H1 (cell line): ENCODE measurements at regions not wholly inside any gene's neighbourhood (a gene's known extent, or its start where the extent isn't known, plus 50 kb on each side); places are given as distances from the start of the nearest gene placed in this dataset.

Source experiments
- CTCF ChIA-PET: fragments of 300-600 bp; sonication (Branson Sonifier 250); formaldehyde crosslinking; loops from one replicate; lab custom pipeline; 2021; ENCODE audit not compliant: partially characterized antibody; lab: Charles Lee
- POLR2A ChIA-PET: fragments of 300-600 bp; sonication (Branson Sonifier 250); formaldehyde crosslinking; loops from one replicate; lab custom pipeline; 2021; ENCODE audit warnings: inconsistent platforms; ENCODE audit not compliant: partially characterized antibody; lab: Charles Lee
- DNase-seq, 2 experiments: peaks; one replicate each; pipeline versions ENCODE4 v3.0.0 to v3.0.0-alpha.2; 2010 to 2022; ENCODE audit warnings: low spot score in 2 of 2, low read depth in 1 of 2, mixed read lengths in 1 of 2
- FAIRE-seq: peaks from 2 replicates; lab custom pipeline; 2011; peaks lifted over from hg19 to GRCh38; lab: Jason Lieb, UNC
- H2AFZ ChIP-seq: 2 replicates; pipeline ENCODE4 v1.8.1; 2012; ENCODE audit warnings: low read length, inconsistent platforms
- H2AK5ac ChIP-seq: 2 replicates; pipeline ENCODE4 v1.6.1; 2013; ENCODE audit warnings: low read depth, low read length
- H2BK120ac ChIP-seq: replicated peaks from 2 replicates; pipeline ENCODE3; 2013; ENCODE audit warnings: low read depth, low read length, inconsistent platforms
- H2BK12ac ChIP-seq: 2 replicates; pipeline ENCODE4 v1.6.1; 2013; ENCODE audit warnings: low read depth, low read length
- H2BK15ac ChIP-seq: 2 replicates; pipeline ENCODE4 v1.6.1; 2013; ENCODE audit warnings: low read length
- H2BK20ac ChIP-seq: 2 replicates; pipeline ENCODE4 v1.6.1; 2013; ENCODE audit warnings: low read length
- H2BK5ac ChIP-seq: 2 replicates; pipeline ENCODE4 v1.6.1; 2013; ENCODE audit warnings: low read depth, low read length
- H3K14ac ChIP-seq: 2 replicates; pipeline ENCODE4 v1.6.1; 2013; ENCODE audit warnings: inconsistent platforms; ENCODE audit not compliant: insufficient read length
- H3K18ac ChIP-seq: 2 replicates; pipeline ENCODE4 v1.6.1; 2013; ENCODE audit warnings: low read length; ENCODE audit errors: extremely low read depth
- H3K23ac ChIP-seq: 2 replicates; pipeline ENCODE4 v1.6.1; 2013; ENCODE audit warnings: inconsistent platforms; ENCODE audit not compliant: insufficient read length
- H3K23me2 ChIP-seq: 2 replicates; pipeline ENCODE4 v1.6.1; 2013; ENCODE audit warnings: low read depth, low read length
- H3K27ac ChIP-seq: 2 replicates; pipeline ENCODE4 v1.6.1; 2011; ENCODE audit warnings: low read depth, low read length, inconsistent platforms
- H3K27me3 ChIP-seq, 4 experiments: replicated peaks in 1 of 4; 1 replicate in 1 of 4; 2 replicates in 3 of 4; pipeline versions ENCODE4 v1.6.1 to v1.8.1; 2011 to 2013; ENCODE audit warnings: low read length in 3 of 4, mild to moderate bottlenecking in 3 of 4, inconsistent platforms in 2 of 4, mixed read lengths in 2 of 4, moderate library complexity in 1 of 4; ENCODE audit not compliant: control insufficient read depth in 3 of 4, insufficient read depth in 3 of 4; ENCODE audit errors: extremely low read depth in 1 of 4
- H3K36me3 ChIP-seq, 4 experiments: 2 replicates each; pipeline versions ENCODE4 v1.6.1 to v1.8.1; 2011 to 2013; ENCODE audit warnings: mild to moderate bottlenecking in 4 of 4, low read length in 3 of 4, moderate library complexity in 2 of 4, control low read depth in 1 of 4, inconsistent platforms in 1 of 4; ENCODE audit not compliant: insufficient read depth in 4 of 4, control insufficient read depth in 2 of 4
- H3K4ac ChIP-seq: replicated peaks from 2 replicates; pipeline ENCODE3; 2013; ENCODE audit warnings: low read length, low read depth, mixed read lengths, inconsistent platforms; ENCODE audit not compliant: insufficient read length
- H3K4me1 ChIP-seq, 4 experiments: replicated peaks in 1 of 4; 1 replicate in 1 of 4; 2 replicates in 3 of 4; pipeline versions ENCODE4 v1.6.1 to v1.8.1; 2011 to 2013; ENCODE audit warnings: low read length in 3 of 4, inconsistent platforms in 2 of 4, mixed read lengths in 1 of 4; ENCODE audit not compliant: insufficient read depth in 4 of 4, control insufficient read depth in 3 of 4
- H3K4me2 ChIP-seq, 2 experiments: 2 replicates each; pipeline versions ENCODE4 v1.6.1 to v1.8.1; 2011 to 2013; ENCODE audit warnings: low read depth in 2 of 2, low read length in 2 of 2, control low read depth in 1 of 2, inconsistent platforms in 1 of 2, mild to moderate bottlenecking in 1 of 2; ENCODE audit not compliant: insufficient read depth in 1 of 2
- H3K4me3 ChIP-seq, 4 experiments: fragments of 200-600, 300-600 bp in 1 of 4; sonication (generic), shearing (Covaris generic), sonication (Bioruptor Twin) in 1 of 4; 2 replicates each; pipeline versions ENCODE4 v1.5.1 to v1.8.1; 2011 to 2016; ENCODE audit warnings: low read length in 4 of 4, low read depth in 3 of 4, control low read depth in 2 of 4, inconsistent platforms in 2 of 4, mild to moderate bottlenecking in 2 of 4, mixed read lengths in 1 of 4, moderate library complexity in 1 of 4; ENCODE audit not compliant: insufficient read depth in 2 of 4; ENCODE audit errors: extremely low read depth in 1 of 4
- H3K56ac ChIP-seq: replicated peaks from 2 replicates; pipeline ENCODE3; 2013; ENCODE audit warnings: low read depth, mild to moderate bottlenecking, mixed read lengths, low read length, inconsistent platforms; ENCODE audit not compliant: insufficient read length
- H3K79me1 ChIP-seq: 2 replicates; pipeline ENCODE4 v1.6.1; 2013; ENCODE audit warnings: low read depth, low read length, control low read depth
- H3K79me2 ChIP-seq, 2 experiments: 2 replicates each; pipeline versions ENCODE4 v1.6.1 to v1.8.1; 2012 to 2013; ENCODE audit warnings: low read length in 2 of 2, mild to moderate bottlenecking in 2 of 2, inconsistent platforms in 1 of 2; ENCODE audit not compliant: insufficient read depth in 2 of 2, control insufficient read depth in 1 of 2
- H3K9ac ChIP-seq, 4 experiments: replicated peaks in 1 of 4; 1 replicate in 1 of 4; 2 replicates in 3 of 4; pipeline versions ENCODE4 v1.6.1 to v1.8.1; 2011 to 2013; ENCODE audit warnings: low read depth in 3 of 4, low read length in 3 of 4, control low read depth in 2 of 4, mild to moderate bottlenecking in 2 of 4, moderate library complexity in 2 of 4, inconsistent platforms in 1 of 4; ENCODE audit errors: extremely low read depth in 1 of 4
- H3K9me3 ChIP-seq, 2 experiments: 2 replicates each; pipeline versions ENCODE4 v1.6.1 to v1.8.1; 2012 to 2013; ENCODE audit warnings: mild to moderate bottlenecking in 2 of 2, moderate library complexity in 2 of 2, control low read depth in 1 of 2, inconsistent platforms in 1 of 2, low read depth in 1 of 2, low read length in 1 of 2, mixed read lengths in 1 of 2; ENCODE audit not compliant: insufficient read depth in 2 of 2
- H4K20me1 ChIP-seq, 2 experiments: replicated peaks in 1 of 2; 2 replicates each; pipeline versions ENCODE3 to v1.8.1; 2011 to 2013; ENCODE audit warnings: inconsistent platforms in 2 of 2, low read length in 2 of 2, mild to moderate bottlenecking in 1 of 2; ENCODE audit not compliant: insufficient read depth in 2 of 2, control insufficient read depth in 1 of 2
- H4K5ac ChIP-seq: 2 replicates; pipeline ENCODE4 v1.6.1; 2013; ENCODE audit warnings: low read length, low read depth, mixed read lengths, inconsistent platforms; ENCODE audit not compliant: insufficient read length
- H4K8ac ChIP-seq: 2 replicates; pipeline ENCODE4 v1.8.0; 2013; ENCODE audit warnings: mild to moderate bottlenecking, moderate library complexity, low read length, inconsistent platforms; ENCODE audit not compliant: insufficient read depth; ENCODE audit errors: extremely low read depth
- H4K91ac ChIP-seq: replicated peaks from 2 replicates; pipeline ENCODE3; 2013; ENCODE audit warnings: low read length, mixed read lengths, inconsistent platforms; ENCODE audit not compliant: insufficient read length
- CREB1 ChIP-seq: IDR thresholded peaks from 2 replicates; pipeline ENCODE4 v1.6.1; 2012; ENCODE audit warnings: inconsistent platforms
- NANOG ChIP-seq: IDR thresholded peaks from 2 replicates; pipeline ENCODE4 v1.6.1; 2011; ENCODE audit warnings: low read length, low read depth, mild to moderate bottlenecking, inconsistent platforms; ENCODE audit not compliant: insufficient read depth, poor library complexity, severe bottlenecking
- RFX5 ChIP-seq: IDR thresholded peaks from 2 replicates; pipeline ENCODE4 v1.6.1; 2011; ENCODE audit warnings: low read depth, low read length, improper control_type of control experiment, borderline replicate concordance
- SIRT6 ChIP-seq: IDR thresholded peaks from one replicate; pipeline ENCODE4 v1.7.1; 2012; ENCODE audit warnings: low read length, inconsistent platforms
- TCF12 ChIP-seq: IDR thresholded peaks from 2 replicates; pipeline ENCODE4 v1.6.1; 2011; ENCODE audit warnings: low read depth, mild to moderate bottlenecking, low read length
- TEAD4 ChIP-seq: IDR thresholded peaks from 2 replicates; pipeline ENCODE4 v1.6.1; 2012; ENCODE audit warnings: low read depth, low read length, inconsistent platforms, mixed read lengths
- YY1 ChIP-seq: IDR thresholded peaks from 2 replicates; pipeline ENCODE4 v1.6.1; 2011; ENCODE audit warnings: low read depth, mild to moderate bottlenecking, low read length
- WGBS, 2 experiments: shearing (Covaris generic) in 1 of 2; methylation state at CpG; one replicate each; pipeline versions ENCODE4 v1.1.6 to v1.1.7; 2013 to 2015; ENCODE audit warnings: low lambda C conversion rate in 2 of 2, mixed read lengths in 2 of 2, inconsistent platforms in 1 of 2, low coverage in 1 of 2, missing lambda C conversion rate in 1 of 2; ENCODE audit not compliant: insufficient replicate concordance in 2 of 2, insufficient coverage in 1 of 2, insufficient read length in 1 of 2; ENCODE audit errors: extremely low coverage in 1 of 2, missing lambda C conversion rate in 1 of 2; 5-methylcytosine and 5-hydroxymethylcytosine counted together
- TF ChIP-seq, protein P1 (sequence below): IDR thresholded peaks from 2 replicates; pipeline ENCODE4 v1.6.1; 2012; ENCODE audit warnings: inconsistent platforms

DNA sequence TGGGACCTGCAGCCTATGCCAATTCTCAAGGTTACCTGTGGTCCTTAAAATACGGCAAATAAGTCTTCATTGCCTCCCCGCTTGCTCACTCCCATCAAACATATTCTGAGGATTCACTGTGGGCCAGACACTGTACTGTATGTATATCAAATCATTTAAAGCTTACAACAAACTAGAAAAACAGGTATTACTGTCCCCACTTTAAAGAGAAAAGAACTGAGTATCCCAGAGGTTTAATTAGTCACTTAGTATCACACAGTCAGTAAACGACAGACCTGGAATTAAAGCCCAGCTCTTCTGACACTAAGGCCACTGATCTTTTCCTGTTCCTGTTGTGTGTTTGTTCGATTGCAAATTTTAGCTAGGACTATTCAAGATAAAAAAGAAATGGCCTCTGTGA lies 248.2 kb downstream of the ACTL7B start:
- no peaks in the 10 kb centered on the region for H3K23me2 ChIP-seq
- H4K91ac ChIP-seq = no peak overlapping the region
- H3K4me2 ChIP-seq = no peak overlapping the region
- no peaks in the 10 kb centered on the region for H3K36me3 ChIP-seq
- no peaks in the 10 kb centered on the region for H3K4me1 ChIP-seq
- H3K4ac ChIP-seq = no peak overlapping the region
- WGBS, 2 experiments = 91% methylated on average over 4 of the region's 4 CpGs; no CpG with 5 or more reads in 1 of the 2 experiments
- H3K27ac ChIP-seq = no peak overlapping the region
- TF ChIP-seq TCF12 (no peak), TEAD4 (no peak), SIRT6 (no peak), YY1 (no peak), RFX5 (no peak), NANOG (no peak), CREB1 (no peak)
- TF ChIP-seq, protein P1, sequence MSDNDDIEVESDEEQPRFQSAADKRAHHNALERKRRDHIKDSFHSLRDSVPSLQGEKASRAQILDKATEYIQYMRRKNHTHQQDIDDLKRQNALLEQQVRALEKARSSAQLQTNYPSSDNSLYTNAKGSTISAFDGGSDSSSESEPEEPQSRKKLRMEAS = no peak
- H4K5ac ChIP-seq = no peak overlapping the region
- H3K14ac ChIP-seq = no peak overlapping the region
- no peak overlapping the region for H3K9ac ChIP-seq
- DNase-seq (no peak), FAIRE-seq (no peak)
- no peaks in the 10 kb centered on the region for H3K27me3 ChIP-seq
- H3K18ac ChIP-seq = no peak overlapping the region
- CTCF ChIA-PET = interaction anchor here (1.4 kb wide), 1 partner anchor 42 kb away, joined by 4 read pairs; no protein-coding TSS in a partner anchor
- H4K20me1 ChIP-seq = no peaks in the 10 kb centered on the region
- no peak overlapping the region for H2AK5ac ChIP-seq
- no peak overlapping the region for H2BK15ac ChIP-seq
- no peak overlapping the region for H2BK12ac ChIP-seq
- no peak overlapping the region for H2BK120ac ChIP-seq
- H3K23ac ChIP-seq = no peak overlapping the region
- H3K9me3 ChIP-seq = no peaks in the 10 kb centered on the region
- no peak overlapping the region for H2AFZ ChIP-seq
- no peaks in the 10 kb centered on the region for H3K79me1 ChIP-seq
- H3K4me3 ChIP-seq = no peak overlapping the region
- POLR2A ChIA-PET = no interaction called here
- H3K79me2 ChIP-seq = no peaks in the 10 kb centered on the region
- H4K8ac ChIP-seq = no peak overlapping the region
- H2BK20ac ChIP-seq = no peak overlapping the region
- H2BK5ac ChIP-seq = no peak overlapping the region
- H3K56ac ChIP-seq = no peak overlapping the region
